Smooth muscle cell of the brain vasculature (primary cell): ENCODE measurements at regions not wholly inside any gene's neighbourhood (a gene's known extent, or its start where the extent isn't known, plus 50 kb on each side); places are given as distances from the start of the nearest gene placed in this dataset.
"Not testable (repeated sequence)": the region's sequence is repeated elsewhere in the genome, so short reads cannot be mapped to it uniquely, and the experiment has no call there.

ENCODE experiments used
- DNase-seq: peaks from one replicate; pipeline ENCODE4 v3.0.0-alpha.2; 2012; ENCODE audit warnings: low read depth, low spot score

- DNase-seq, result no peak
These were observed 424.2 kb upstream of the ZMIZ1 start for GRCh38 chr10:78644550-78644949.

DNA sequence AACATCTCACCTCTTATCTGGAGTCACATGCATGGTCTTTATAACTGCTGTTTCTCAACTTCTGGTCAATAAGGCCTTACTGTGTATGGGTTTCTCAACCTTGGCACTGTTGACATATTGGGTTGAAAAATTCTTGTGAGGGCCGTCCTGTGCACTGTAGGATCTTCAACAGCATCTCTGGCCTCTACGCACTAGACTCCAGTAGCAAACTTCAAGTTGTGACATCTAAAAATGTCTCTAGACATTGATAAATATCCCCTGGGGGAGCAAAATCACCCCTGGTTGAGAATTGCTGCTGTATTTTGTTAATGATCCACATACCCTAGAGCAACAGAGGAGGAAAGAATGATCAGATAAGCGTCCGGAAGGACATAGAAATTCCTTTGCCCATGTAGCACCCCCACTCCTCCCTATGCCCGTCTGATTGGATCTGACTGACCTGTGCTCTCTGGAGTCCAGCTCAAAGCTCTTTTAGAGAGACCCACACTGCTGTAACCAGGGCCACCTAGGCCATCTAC, 423.5 kb upstream of the ZMIZ1 start:
- DNase-seq, result no peak

GRCh38 chr10:78645975-78646374, 422.8 kb upstream of the ZMIZ1 start:
- DNase-seq, result no peak

DNA sequence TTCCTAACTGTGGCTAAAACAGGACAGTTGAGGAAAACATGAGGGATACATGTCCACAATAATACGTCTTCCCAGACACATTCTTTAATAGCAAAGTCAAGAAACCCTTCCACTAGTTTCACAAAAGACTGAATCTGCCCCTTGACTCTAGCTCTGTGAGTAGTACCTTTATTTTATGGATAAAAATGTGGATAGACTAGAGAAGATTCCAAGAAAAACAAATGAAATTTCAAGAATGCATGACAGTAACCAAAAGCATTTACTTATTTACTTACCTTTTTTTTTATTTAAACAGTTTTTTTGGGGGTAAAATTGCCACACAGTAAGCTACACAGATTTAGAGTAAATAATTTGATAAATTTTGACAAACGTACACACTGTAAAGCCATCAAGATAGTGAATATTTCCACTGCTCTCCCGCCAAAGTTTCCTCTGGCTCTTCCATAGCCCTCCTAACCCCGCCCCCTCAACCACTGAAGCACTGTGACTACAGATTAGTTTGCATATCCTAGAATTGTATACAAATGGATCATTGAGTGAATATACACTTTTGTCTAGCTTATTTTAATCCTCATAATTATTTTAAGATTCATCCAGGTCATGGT, 420.4 kb upstream of the ZMIZ1 start:
- no peak for DNase-seq

GRCh38 chr10:78649429-78649828, 419.3 kb upstream of the ZMIZ1 start:
- no peak for DNase-seq

- no peak for DNase-seq
These were observed 418.6 kb upstream of the ZMIZ1 start for GRCh38 chr10:78650122-78650521.

DNA sequence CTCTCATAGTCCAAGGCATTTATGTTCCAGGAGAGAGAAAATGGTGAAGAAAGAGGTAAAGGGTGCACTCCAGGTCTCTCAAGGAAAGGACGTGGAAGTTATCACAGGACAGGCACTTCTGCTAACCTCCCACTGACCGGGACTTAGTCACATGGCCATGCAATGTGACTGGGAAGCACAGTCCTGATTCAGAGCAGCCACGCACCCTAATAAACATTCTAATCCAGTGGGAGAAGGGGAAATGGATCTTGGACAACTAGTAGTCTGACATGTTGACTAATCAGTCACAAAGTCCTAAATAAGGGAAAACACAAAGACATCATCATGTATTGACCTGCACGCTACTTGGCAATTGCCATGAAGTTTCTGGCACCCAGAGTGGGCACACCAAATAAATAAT, 417.5 kb upstream of the ZMIZ1 start:
- no peak for DNase-seq

- DNase-seq, result no peak
These were observed 415.2 kb upstream of the ZMIZ1 start for GRCh38 chr10:78653555-78653954.

GRCh38 chr10:78654047-78654590, 414.6 kb upstream of the ZMIZ1 start:
- DNase-seq, result no peak

DNA sequence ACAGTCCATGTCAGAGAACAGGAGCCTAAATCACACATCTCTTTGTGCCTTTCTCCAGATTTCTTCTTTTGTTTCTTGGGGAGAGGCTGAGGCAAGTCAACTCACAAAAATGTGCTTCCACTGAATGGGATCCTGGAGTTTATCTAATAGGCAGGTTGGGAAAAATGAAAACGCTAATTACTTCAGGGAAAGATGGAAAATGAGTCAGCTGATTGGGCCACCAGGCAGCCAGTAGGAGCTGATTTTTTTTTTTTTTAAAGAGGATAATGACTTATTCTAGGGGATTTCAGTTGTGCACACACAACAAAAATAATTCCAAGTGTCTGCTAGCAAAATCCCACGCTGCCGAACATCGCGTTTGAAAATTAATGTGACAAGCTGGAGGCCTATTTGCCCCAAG, 412.8 kb upstream of the ZMIZ1 start:
- no peak for DNase-seq

DNA sequence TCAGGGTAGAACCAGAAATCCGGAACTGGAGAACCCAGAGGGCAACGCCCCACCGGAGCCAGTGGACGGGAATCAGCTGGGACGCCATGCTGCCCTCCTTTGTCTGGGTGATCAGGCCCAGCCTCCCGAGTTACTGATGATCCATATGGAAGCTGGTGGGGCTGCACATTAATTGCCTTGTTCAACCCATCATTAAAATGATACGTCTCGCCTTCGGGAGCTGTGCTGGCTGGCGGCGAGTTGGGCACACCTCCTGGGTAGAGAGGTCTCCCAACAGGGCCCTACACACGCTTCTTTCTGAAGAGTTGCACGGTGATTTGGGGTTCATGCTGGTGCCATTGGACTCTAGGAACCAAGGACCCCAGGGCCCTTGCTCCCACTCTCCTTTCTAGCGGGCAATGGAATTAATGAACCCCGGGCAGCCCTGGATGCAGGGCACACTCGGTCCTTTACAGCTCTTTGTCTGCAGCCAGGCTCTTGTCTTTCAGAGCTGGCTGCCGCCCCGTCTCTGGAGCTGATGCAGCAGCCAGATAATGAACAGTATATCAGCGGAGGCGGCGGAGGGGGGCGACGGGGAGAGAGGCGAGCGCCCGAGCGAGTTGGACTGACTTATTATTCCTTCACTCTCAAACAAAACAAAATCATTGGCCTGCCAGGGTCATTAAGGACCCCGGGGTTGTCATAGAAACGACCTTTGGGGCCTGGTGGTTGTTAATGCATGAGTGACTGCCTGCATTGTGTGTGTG, 412.2 kb upstream of the ZMIZ1 start:
- no peak for DNase-seq

DNA sequence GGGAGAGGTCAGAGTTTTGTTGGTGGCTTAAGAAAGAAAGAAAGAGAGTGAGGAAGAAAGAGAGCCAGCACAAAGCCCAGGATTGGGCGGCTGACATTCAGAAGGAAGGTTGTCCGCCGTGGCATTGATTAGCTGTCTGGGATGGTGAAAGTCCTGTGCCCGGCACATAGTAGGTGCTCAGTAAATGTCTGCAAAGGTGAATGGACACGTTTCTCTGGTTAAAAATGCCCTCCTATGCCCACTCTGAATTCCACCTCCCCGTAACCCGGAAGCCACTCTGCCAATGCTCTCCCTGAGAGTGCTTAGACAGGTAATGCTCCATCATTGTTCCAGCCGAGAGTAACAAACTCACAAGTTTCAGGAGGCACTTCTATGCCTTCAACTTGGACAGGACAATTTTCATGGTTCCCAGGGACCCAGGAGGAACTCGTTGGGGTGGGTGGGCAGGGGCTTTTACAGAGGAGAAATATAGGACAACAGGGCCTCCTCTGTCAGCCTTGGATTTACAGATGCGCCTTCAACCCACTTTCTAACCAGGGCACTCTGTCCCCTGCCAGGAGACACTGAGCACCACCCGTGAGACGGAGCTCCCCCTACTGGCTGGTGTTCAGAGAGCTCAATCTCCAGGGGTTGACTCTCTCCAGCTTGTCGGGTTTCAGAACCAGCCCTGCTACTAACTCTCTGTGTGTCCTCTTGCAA, 411.5 kb upstream of the ZMIZ1 start:
- DNase-seq, result no peak

DNA sequence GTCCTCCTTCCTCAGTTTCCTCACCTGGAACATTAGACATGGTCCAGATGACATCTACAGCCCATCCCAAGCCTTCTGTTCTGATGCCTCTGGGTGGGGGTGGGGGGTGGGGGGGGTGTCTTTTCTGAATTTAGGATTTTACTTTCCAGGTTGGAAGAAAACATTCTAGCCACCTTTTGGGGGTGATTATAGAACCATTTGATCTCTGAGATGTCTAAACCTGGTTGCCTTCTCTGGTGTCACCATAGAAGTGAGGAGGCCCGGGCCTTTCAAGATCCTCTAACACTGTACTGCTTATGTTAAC, 411.0 kb upstream of the ZMIZ1 start:
- no peak for DNase-seq

- DNase-seq, result no peak
These were observed 409.8 kb upstream of the ZMIZ1 start for GRCh38 chr10:78658645-78659597.

- DNase-seq, result no peak
These were observed 409.2 kb upstream of the ZMIZ1 start for GRCh38 chr10:78659598-78659967.

DNA sequence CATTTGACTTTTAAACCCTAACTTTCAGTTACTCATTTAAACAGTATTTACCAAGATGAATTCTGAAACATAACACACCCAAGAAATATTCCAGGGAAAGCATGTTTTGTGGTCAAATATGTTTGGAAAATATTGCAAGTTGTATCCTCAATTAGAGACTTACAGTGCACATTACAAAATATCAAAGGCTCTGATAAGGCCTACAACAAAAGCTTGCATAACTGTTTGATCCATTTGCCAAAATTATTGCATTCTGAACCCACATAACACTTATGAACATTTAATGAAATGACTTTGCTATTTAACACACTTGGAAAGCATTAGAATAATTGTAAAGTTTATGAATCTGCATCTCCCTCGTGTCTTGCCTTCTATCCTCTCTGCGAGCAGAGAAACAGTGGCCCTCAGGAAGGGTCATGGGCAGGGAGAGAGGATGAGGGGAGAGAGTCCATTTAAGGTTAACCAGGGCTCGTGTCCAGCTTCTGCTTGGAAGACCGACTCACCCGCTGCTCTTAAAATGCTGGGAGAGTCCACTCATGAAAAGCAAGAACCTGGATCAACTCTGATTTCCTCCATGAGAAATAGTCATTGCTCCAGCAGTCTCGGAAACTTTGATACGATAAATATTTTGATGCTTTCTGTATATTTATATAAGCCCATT, 408.2 kb upstream of the ZMIZ1 start:
- no peak for DNase-seq

- DNase-seq, result no peak
These were observed 405.0 kb upstream of the ZMIZ1 start for GRCh38 chr10:78663721-78664120.

GRCh38 chr10:78664929-78665553, 403.7 kb upstream of the ZMIZ1 start:
- DNase-seq, result no peak

DNA sequence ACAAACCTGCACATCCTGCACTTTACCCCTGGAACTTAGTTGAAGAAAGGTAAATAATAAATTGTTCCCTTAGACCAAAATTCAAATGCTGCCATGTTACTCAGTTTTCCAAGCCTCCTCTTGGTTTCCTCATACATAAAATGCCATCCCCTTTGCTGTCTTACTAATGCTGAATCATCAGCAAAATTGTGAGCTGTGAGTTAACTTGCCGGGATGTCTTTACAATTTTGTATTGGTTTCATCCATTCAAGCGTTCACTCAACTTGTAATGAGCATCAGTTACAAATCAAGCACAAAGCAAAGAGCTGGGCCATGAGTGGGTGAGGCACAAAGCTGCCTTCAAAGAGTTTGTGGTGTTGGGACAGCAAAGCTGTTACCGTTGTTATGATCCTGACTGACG, 395.8 kb upstream of the ZMIZ1 start:
- DNase-seq, result no peak

- DNase-seq, result not testable (repeated sequence)
These were observed 387.6 kb upstream of the ZMIZ1 start for GRCh38 chr10:78681141-78681540.

DNA sequence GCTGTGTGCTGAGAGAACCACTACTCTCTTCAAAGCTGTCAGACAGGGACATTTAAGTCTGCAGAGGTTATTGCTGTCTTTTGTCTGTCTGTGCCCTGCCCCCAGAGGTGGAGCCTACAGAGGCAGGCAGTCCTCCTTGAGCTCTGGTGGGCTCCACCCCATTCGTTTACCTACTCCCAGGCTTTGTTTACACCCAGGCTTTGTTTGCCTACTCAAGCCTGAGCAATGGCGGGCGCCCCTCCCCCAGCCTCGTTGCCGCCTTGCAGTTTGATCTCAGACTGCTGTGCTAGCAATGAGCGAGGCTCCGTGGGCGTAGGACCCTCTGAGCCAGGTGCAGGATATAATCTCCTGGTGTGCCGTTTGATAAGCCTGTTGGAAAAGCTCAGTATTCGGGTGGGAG, 386.8 kb upstream of the ZMIZ1 start:
- not testable (repeated sequence) for DNase-seq
